ENCODE measurements at regions not wholly inside any gene's neighbourhood (a gene's known extent, or its start where the extent isn't known, plus 50 kb on each side); places are given as distances from the start of the nearest gene placed in this dataset.

- no peak for DNase-seq
Observed at GRCh38 chr13:24052547-24053518, 107.7 kb upstream of the SPATA13 start.

DNA sequence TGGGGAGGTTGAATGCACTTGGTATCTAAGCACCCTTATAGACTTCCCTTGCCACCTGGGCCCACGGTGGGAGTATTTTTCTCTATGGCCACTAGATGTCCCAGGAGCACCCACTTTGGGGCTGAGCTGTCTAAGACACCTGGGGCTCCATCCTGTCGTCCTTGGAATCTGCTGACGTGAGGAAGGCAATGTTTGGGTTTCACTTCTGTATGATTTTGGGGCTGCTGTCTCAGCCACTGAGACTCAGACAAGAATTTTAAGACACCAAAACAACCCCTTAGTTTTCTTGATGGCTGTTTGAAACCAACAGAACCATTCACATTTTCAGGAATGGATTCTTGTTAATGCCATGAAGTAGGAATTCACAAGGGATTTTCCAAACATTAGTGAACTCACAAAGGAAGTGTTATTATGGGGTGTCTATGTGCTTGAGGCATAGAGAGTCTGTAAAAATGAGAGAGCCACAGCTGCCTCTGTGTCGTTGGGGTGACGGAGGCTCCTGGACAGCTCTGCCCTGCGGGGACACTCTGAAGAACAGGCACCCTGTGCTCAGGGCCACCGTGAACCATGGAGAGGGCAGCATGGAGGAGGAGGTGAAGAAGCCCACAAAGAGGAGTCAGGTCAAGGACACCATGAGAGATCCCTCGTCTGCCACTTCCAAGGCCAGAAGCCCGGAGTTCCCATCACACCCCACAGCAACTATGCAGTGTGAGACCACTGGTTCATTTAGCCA lies 106.8 kb upstream of the SPATA13 start:
- DNase-seq: peak; percentile 70

DNA sequence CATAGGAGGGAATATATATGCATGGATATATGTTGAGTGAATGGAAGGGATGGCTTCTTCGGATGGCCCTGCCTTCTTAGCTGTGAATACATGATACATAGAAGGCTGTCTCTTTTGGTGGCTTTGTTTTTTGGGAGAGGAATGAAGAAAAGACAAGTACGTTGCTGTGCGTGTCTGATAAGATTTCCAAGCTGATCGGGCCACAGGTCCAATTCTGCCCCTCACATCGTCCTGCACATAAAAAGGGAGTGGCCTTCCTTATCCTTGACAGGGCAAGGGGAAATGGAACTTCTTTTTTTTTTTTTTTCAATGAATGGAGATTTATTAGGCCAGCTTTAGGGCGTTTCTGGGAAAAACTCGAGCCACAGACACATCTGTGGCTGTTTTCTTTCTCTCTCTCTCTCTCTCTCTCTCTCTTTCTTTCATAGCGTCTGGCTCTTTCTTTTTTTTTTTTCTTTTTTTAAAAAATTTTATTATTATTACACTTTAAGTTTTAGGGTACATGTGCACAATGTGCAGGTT lies 103.8 kb upstream of the SPATA13 start:
- DNase-seq: no peak

GRCh38 chr13:24060993-24061392 lies 99.5 kb upstream of the SPATA13 start:
- DNase-seq: no peak

DNA sequence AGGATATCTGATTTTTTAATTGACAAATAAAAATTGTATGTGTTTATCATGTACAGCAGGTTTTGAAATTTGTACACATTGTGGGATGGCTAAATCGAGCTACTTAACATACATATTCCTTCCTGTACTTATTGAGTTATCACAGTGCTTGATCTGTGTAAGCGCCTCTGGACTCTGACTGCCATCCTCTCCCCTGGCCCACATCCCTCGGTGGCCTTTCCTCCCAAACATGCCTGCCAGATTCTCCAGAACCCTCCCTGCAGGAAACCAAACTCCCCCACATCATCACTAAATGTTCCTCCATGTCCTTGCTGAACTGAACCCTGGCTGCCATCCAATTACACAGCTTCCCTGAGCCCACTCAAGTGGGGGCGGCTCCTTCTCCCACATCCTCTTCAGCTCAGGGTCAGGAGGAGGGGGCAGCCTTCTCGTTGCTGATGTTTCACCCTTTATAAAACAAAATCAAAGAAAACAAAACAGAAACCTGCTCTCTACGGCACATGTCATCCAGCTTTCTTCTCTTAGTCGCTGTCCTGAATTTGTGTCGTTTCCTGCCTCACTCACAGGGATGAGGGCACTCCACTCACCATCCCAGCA lies 97.1 kb upstream of the SPATA13 start:
- DNase-seq: no peak

DNA sequence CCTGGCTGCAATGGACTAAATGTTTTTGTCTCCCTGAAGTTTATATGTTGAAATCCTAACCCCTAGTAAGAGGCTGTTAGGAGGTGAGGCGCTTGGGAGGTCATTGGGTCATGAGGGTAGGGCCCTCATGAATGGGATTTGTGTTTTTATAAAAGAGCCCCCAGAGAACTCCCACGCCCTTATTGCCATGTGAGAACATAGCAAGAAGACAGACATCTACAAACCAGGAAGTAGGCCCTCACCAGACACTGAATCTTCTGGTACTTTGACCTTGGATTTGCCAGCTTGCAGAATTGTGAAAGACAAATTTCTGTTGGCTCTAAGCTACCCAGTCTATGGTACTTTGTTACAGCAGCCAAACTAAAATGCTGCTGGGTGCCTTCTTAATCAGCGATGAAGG lies 96.1 kb upstream of the SPATA13 start:
- no peak for DNase-seq

DNA sequence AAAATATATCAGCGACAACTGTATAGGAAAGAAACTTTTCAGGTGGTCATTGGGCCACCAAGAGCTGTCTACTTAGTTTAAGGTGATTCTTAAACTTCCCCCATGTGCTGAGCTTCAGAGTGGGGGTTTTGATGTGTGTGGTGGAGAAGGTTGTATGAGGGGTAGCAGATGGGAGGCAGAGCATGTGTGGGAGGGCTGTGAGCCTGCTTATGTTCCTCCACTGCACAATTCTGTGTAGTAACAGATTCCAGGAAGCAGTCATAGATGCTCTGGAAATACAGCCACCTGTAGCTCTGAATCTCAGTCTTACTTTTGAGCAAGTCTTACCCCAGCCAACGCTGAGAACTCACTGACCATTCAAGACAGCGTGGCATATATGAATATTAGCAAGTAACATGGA lies 95.3 kb upstream of the SPATA13 start:
- DNase-seq: no peak

DNA sequence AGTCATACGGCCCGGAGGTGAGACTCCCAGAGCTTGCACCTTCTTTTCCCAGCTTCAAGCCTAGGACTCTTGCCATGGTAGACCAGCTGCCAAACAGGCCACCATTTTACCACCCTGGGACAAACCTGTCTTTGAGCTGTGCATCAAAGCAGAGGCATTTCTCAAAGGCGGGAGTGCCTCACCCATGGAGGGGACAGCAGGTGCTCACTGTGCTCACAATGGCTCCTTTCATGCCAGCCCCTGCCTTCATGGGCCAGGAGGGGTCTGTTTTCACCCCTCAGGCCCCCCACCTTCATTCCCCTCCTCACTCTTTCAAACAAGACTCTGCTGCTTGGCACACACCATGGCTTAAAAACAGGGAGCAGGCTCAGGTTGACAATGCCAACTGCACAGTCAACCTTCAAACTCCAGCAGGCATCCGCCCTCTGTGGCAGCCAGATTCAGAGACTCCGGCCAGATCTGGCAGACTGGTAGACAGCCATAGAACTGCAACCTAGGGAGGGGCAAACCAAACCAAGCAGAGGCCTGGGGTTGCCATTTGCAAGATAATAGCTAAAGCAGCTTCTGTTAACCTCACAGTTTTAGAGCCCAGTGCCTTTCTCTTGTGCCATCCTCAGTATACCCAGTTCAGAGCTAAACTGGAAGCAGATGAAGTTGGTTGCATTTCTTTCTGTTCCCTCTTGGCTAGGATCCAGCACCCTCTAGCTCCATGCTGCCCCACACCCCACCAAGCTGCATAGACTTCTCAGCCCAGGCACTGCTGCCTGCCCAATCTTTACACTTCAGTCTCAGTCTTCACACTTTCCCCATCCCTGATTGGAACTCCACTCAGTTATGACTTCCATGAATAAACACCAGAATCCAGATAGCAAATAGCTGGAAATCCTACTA lies 93.9 kb upstream of the SPATA13 start:
- no peak for DNase-seq

- DNase-seq: no peak
Observed at GRCh38 chr13:24068472-24068871, 92.0 kb upstream of the SPATA13 start.

GRCh38 chr13:24071016-24071415 lies 89.5 kb upstream of the SPATA13 start:
- no peak for DNase-seq

DNA sequence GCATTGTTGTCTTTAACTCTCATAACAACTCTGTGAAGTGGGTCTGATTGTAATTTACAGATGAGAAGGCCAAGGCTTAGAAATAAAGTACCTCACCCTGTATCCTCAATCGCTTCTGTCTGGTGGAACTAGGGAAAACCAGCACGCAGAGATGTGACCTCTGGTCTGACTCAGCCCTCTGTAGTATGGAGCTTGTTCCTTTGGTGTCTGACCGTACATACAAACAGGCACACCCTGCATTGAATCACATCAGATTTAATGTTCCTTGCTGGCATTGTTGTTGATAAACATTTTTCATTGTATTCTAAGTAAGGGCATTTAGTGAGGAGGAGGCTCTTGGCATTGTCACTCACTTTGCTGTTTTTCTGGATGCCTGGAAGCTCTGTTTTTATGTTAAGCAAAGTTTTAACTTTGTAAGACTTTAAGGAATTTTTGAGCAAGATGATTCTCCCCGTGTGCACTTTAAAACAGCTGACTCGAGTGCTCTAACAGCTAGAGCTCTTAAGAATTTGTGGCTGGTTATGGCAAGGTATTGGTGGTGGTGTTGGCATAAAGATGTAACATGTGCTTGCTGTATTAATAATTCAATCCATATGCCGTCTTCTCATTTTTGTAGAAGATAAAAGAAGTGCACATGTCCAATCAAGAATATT lies 89.0 kb upstream of the SPATA13 start:
- no peak for DNase-seq

- no peak for DNase-seq
Observed at GRCh38 chr13:24073657-24074056, 86.9 kb upstream of the SPATA13 start.

DNA sequence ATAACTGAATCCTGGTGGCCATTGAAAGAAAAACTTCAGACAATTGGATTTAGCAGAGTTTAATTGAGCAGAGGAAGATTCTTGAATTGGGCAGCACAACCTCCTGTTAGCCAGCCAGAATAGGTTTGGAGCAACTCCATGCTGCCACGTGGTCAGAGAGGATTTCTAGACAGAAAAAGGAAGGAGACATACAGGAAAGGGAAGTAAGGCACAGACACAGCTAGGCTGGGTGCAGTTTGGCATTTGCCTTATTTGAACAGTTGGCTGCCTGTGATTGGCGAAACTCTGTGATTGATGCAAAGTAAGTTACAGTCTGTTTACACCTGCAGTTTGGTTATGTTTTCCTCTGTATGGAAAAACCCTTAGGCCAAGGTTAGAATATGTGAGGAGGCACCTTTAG lies 85.8 kb upstream of the SPATA13 start:
- no peak for DNase-seq

DNA sequence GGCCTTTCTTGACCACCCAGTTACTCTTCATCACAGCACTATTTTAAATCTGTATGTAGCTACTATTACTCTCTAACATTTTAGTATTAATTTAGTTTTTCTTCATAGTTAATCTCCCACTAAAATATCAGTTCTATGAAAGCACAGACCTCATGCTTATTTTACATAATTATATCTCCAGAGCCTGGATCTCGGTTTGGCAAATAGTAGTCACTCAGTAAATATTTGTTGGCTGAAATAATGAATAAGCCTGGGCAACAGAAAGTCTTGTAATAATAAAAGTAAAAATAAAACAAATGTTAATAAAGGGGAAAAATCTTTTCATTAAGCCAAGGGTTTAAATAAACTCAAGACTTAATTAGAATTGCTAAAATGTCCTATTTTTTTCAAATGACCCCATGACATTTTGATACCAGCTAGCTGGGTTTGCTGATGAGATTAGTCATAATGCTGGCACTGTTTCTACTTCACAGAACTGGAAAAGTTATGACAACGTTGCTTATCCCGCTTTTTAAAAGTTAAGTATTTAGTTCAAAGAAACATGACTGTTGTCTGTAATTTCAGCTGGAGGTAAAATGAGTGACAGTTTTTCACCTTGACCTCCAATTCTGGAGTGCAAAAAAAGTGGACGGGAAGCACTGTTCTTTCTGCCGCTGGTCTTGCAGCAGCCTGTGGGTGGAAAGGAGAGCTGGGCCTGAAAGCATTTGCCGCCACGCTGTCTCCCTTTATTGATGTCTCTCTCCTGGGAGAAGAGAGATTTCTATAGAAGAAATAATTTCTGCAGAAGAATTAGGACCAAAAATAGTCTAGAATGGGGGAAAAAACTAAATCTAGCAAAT lies 85.2 kb upstream of the SPATA13 start:
- DNase-seq: no peak

DNA sequence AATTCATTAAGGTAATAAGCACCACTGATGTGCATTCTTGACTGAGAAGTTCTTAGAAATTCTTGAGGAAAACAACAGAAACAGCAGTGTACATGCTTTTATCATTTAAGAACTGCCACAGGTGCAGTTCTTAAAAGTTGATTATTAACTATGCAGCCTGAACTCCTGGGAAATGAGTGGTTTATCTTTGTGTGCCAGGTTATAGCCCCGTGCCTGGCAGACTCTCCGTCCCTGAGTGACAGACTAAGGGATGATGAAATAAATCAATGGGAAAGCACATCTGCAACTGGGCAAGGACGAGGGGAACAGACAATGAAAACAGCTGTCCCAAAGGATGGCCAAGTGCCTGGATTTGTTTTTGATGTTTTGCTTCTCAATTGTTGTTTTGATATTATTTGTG lies 84.4 kb upstream of the SPATA13 start:
- DNase-seq: no peak

- no peak for DNase-seq
Observed at GRCh38 chr13:24076636-24077035, 83.9 kb upstream of the SPATA13 start.

GRCh38 chr13:24080134-24080533 lies 80.4 kb upstream of the SPATA13 start:
- no peak for DNase-seq

DNA sequence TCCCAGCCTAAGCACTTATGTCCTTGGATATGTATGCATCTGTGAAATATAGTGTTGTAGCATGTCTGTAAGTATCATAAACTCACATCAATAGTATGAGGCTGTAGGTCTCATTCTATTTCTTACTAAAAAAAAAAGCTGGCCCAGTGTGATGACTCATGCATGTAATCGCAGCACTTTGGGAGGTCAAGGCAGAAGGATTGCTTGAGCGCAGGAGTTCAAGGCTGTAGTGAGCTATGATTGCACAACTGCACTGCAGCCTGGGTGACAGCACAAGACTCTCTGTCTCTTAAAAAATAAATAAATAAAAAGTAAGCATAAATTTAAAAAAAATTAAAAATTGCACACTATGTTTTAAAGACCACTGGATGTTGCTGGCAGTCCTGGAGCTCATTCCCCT lies 79.1 kb upstream of the SPATA13 start:
- DNase-seq: no peak

DNA sequence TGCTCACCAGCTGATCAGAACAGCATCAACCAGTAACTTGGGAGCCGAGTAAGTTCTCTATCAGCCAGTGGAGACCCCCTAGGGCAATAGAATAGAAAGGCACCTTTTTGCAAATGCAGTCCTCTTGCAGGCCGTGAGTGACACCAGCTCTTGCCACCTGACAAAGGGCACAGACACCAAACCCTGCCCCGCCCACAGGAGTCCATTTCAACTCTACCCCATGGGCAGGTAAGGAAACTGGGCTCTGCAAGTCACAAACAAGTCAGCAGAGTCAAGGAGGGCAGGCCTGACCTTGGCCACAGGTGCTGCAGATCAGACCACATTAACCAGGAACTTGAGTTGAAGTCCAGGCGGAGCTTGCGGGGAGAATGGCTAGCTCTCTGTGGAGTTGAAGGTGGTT lies 77.4 kb upstream of the SPATA13 start:
- DNase-seq: no peak

DNA sequence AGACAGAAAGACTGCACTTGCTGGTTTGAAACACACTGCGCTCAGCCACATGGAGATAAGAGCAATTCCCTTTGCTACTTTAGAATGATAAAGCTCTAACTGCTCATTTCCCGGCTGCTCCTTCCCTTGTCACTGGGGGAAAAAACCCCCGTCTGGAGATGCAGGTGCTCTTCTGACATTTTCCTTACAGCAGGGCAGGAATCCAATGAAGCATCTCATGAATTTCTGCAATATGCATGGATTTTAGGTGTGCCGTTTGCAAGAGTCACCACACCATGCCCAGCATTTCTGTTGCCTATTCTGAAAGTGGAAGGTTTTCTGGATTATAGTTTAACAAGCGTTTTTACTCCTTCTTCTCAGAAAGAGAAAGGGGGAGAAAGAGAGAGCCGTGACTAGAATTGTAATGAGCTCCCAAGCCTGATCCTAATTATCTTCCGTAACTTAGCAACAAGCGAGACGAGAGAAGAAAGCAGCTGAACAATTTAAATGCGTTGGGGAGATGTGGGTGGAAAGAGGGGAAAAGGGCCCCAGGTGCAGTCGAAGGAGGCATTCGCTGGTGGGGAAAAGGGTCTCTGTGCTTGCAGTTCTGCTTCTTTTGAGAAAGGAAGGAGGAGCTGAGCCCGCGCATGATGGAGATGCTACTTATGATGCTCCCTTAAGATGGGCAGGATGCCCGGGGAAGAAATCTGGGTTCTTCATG lies 76.6 kb upstream of the SPATA13 start:
- no peak for DNase-seq
